Colonic mucosa (tissue), 4 donors: ENCODE measurements at regions not wholly inside any gene's neighbourhood (a gene's known extent, or its start where the extent isn't known, plus 50 kb on each side); places are given as distances from the start of the nearest gene placed in this dataset.

Source experiments
- DNase-seq: peaks from one replicate; pipeline ENCODE4 v3.0.0-alpha.2; 2020
- H3K27ac ChIP-seq: fragments of 200-600 bp; one replicate; pipeline ENCODE4 v1.8.0; 2021
- H3K27me3 ChIP-seq: fragments of 200-600 bp; one replicate; pipeline ENCODE4 v1.8.0; 2021
- H3K36me3 ChIP-seq: fragments of 200-600 bp; one replicate; pipeline ENCODE4 v1.8.0; 2021
- H3K4me1 ChIP-seq: fragments of 200-600 bp; one replicate; pipeline ENCODE4 v1.8.0; 2021; ENCODE audit warnings: mild to moderate bottlenecking
- H3K4me3 ChIP-seq: fragments of 200-600 bp; one replicate; pipeline ENCODE4 v1.8.0; 2021
- H3K9ac ChIP-seq, 2 donors: one replicate each; pipeline ENCODE4 v1.7.0; 2013; ENCODE audit warnings: control low read depth in 2 of 2, low read depth in 2 of 2, low read length in 2 of 2
- H3K9me3 ChIP-seq: fragments of 200-600 bp; one replicate; pipeline ENCODE4 v1.8.0; 2021
- intact Hi-C: fragments of 100-400 bp; cut with DNase I; formaldehyde crosslinking; loops from one replicate; pipeline ENCODE4 v1.14.1; 2022
- TF ChIP-seq, protein P1 (sequence below): fragments of 200-600 bp; IDR thresholded peaks from one replicate; pipeline ENCODE4 v1.8.0; 2022; ENCODE audit warnings: antibody characterized with exemption, mild to moderate bottlenecking
- donor health status: healthy.
- donor health status: DM: no; HTN: no; CAD: no.
- donor health status: DM: no; HTN: no; CAD: no.

GRCh38 chr21:41683815-41684214 lies 83.0 kb downstream of the RIPK4 start:
- Histone ChIP-seq H3K9ac (no peak overlapping the region), H3K9me3 (no peaks in the 10 kb centered on the region), H3K4me1 (no peaks in the 10 kb centered on the region), H3K4me3 (no peak overlapping the region), H3K36me3 (no peaks in the 10 kb centered on the region), H3K27me3 (no peaks in the 10 kb centered on the region), H3K27ac (no peak overlapping the region)
- no peak for DNase-seq
- intact Hi-C loops = no loop called here
- TF ChIP-seq, protein P1, sequence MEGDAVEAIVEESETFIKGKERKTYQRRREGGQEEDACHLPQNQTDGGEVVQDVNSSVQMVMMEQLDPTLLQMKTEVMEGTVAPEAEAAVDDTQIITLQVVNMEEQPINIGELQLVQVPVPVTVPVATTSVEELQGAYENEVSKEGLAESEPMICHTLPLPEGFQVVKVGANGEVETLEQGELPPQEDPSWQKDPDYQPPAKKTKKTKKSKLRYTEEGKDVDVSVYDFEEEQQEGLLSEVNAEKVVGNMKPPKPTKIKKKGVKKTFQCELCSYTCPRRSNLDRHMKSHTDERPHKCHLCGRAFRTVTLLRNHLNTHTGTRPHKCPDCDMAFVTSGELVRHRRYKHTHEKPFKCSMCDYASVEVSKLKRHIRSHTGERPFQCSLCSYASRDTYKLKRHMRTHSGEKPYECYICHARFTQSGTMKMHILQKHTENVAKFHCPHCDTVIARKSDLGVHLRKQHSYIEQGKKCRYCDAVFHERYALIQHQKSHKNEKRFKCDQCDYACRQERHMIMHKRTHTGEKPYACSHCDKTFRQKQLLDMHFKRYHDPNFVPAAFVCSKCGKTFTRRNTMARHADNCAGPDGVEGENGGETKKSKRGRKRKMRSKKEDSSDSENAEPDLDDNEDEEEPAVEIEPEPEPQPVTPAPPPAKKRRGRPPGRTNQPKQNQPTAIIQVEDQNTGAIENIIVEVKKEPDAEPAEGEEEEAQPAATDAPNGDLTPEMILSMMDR = no peak

DNA sequence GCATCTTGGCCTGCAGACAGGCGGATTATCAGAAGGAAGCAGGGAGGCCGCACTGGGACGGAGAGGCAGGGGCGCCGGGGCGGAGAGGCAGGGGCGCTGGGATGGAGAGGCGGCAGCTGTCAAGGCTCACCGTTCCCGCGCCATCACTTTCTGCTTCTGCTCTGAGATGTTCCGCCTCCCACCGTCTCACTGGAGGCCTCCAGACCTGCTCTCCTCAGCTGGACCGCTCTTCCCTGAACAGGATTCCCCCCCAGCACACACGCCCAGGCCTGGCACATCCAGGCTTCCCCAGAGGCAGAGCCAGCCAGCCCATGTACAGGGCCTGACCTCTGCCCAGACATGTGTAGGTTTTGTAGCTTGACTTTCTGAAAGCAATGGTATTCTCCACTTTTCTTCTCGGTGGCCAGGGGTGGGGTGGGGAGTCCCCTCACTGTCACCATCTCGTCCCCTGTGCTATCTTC lies 84.1 kb downstream of the RIPK4 start:
- Histone ChIP-seq H3K4me1 (no peaks in the 10 kb centered on the region), H3K27me3 (no peaks in the 10 kb centered on the region), H3K27ac (no peak overlapping the region), H3K9ac (no peak overlapping the region), H3K36me3 (no peaks in the 10 kb centered on the region), H3K4me3 (no peak overlapping the region), H3K9me3 (no peaks in the 10 kb centered on the region)
- intact Hi-C loops = no loop called here
- TF ChIP-seq, protein P1 = no peak
- DNase-seq = no peak

GRCh38 chr21:41681939-41682718 lies 84.7 kb downstream of the RIPK4 start:
- intact Hi-C loops = no loop called here
- H3K4me1 ChIP-seq = no peaks in the 10 kb centered on the region
- H3K27ac ChIP-seq = no peak overlapping the region
- H3K36me3 ChIP-seq = no peaks in the 10 kb centered on the region
- H3K9ac ChIP-seq = no peak overlapping the region
- DNase-seq = no peak
- no peaks in the 10 kb centered on the region for H3K9me3 ChIP-seq
- TF ChIP-seq, protein P1 = no peak
- H3K27me3 ChIP-seq = no peaks in the 10 kb centered on the region
- H3K4me3 ChIP-seq = no peak overlapping the region

GRCh38 chr21:41681348-41681801 lies 85.5 kb downstream of the RIPK4 start:
- H3K4me1 ChIP-seq = no peaks in the 10 kb centered on the region
- no peaks in the 10 kb centered on the region for H3K27me3 ChIP-seq
- intact Hi-C loops = no loop called here
- no peaks in the 10 kb centered on the region for H3K9me3 ChIP-seq
- no peak for DNase-seq
- TF ChIP-seq, protein P1 = no peak
- no peak overlapping the region for H3K4me3 ChIP-seq
- peak overlapping the region in 1 of 2 donors; percentile 79 for H3K9ac ChIP-seq
- no peaks in the 10 kb centered on the region for H3K36me3 ChIP-seq
- no peak overlapping the region for H3K27ac ChIP-seq

DNA sequence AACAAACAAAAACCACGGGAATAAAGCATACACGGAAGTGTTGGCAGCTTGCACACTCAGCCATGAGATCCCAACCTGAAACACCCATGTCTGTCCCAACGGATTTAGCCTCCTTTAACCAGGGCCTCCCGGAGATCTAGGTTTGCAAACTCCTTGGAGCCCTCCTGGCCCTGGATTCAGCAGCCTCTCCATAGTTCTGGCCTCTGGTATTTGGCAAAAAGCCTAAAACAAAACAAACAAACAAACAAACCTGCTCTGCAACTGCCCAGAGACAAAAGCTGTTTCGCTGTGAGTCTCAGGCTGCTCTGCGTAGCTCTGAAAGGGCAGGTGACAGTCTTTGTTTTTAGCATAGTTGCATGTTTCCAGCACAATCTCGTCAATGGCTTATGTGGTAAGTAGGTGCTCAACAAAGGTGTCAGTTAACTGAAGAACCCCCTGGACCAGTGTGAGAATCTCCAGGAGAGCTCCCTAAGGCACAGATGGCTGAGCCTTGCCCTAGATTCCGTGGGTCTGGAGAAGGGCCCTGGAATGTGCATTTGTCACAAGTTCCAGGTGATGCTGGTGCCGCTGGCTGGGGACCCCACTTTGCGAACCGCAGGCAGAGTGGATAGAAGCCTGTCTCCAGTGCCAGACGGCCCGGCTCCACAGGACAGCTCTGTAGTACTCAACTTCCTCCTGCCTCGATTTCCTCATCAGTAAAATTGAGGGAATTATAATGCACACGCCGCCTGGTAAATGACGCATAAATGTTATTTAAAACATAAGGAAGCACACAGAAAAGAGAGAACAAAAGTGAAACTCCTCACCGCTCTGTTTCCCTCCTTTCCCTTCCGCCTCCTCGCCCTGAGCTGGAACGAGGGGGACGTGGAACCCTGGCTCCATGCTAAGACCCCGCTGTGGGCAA lies 86.2 kb downstream of the RIPK4 start:
- no peaks in the 10 kb centered on the region for H3K4me1 ChIP-seq

More for the DNA sequence above, 86.2 kb downstream of the RIPK4 start:
- TF ChIP-seq, protein P1 = no peak
- Histone ChIP-seq H3K9ac (peak overlapping the region in 1 of 2 donors; percentile 79), H3K27ac (no peak overlapping the region), H3K4me3 (no peak overlapping the region), H3K36me3 (no peaks in the 10 kb centered on the region), H3K9me3 (no peaks in the 10 kb centered on the region), H3K27me3 (no peaks in the 10 kb centered on the region)
- intact Hi-C loops = no loop called here
- no peak for DNase-seq
